ENCODE measurements at regions not wholly inside any gene's neighbourhood (a gene's known extent, or its start where the extent isn't known, plus 50 kb on each side); places are given as distances from the start of the nearest gene placed in this dataset.

GRCh38 chr13:66214467-66214866, 1015.7 kb downstream of the PCDH9 start:
- H3K4me3 ChIP-seq (ENCODE audit: low read length), result no peak overlapping the region
- no peak for DNase-seq
- peaks cover 4% of the 10 kb centered on the region for H3K9me3 Mint-ChIP-seq

GRCh38 chr13:66212511-66212910, 1017.6 kb downstream of the PCDH9 start:
- H3K27ac ChIP-seq (ENCODE audit: low read depth in 1 of 2, low read length in 2 of 2), result no peak overlapping the region
- intact Hi-C loops (cut with DNase I, micrococcal nuclease), result no loop called here
- ATAC-seq (ENCODE audit: poor library complexity), result no peak
- POLR2A ChIA-PET, result no interaction called here
- no peaks in the 10 kb centered on the region for H3K27me3 Mint-ChIP-seq
- no peak overlapping the region for H3K4me3 Mint-ChIP-seq
- peaks cover 0 to 4% of the 10 kb centered on the region in 2 experiments for H3K9me3 ChIP-seq (ENCODE audit: control insufficient read depth in 1 of 2, insufficient read depth in 1 of 2, low read length in 2 of 2)
- DNase-seq, result no peak
- H3K36me3 ChIP-seq (ENCODE audit: insufficient read depth, low read length), result no peaks in the 10 kb centered on the region
- H3K4me1 Mint-ChIP-seq (ENCODE audit: low read depth), result no peaks in the 10 kb centered on the region
- no peaks in the 10 kb centered on the region for H3K4me1 ChIP-seq (ENCODE audit: insufficient read depth, low read length)
- H3K27ac Mint-ChIP-seq, result no peak overlapping the region
- H3K9me3 Mint-ChIP-seq, result peaks cover 8% of the 10 kb centered on the region
- CTCF ChIA-PET, result no interaction called here
- no peak overlapping the region for H3K4me3 ChIP-seq (ENCODE audit: low read length)
- TF ChIP-seq, protein P1, sequence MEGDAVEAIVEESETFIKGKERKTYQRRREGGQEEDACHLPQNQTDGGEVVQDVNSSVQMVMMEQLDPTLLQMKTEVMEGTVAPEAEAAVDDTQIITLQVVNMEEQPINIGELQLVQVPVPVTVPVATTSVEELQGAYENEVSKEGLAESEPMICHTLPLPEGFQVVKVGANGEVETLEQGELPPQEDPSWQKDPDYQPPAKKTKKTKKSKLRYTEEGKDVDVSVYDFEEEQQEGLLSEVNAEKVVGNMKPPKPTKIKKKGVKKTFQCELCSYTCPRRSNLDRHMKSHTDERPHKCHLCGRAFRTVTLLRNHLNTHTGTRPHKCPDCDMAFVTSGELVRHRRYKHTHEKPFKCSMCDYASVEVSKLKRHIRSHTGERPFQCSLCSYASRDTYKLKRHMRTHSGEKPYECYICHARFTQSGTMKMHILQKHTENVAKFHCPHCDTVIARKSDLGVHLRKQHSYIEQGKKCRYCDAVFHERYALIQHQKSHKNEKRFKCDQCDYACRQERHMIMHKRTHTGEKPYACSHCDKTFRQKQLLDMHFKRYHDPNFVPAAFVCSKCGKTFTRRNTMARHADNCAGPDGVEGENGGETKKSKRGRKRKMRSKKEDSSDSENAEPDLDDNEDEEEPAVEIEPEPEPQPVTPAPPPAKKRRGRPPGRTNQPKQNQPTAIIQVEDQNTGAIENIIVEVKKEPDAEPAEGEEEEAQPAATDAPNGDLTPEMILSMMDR (IDR thresholded peaks at IDR 0.05), result no peak
- H3K36me3 Mint-ChIP-seq (ENCODE audit: low read depth), result no peaks in the 10 kb centered on the region
- no peaks in the 10 kb centered on the region for H3K27me3 ChIP-seq (ENCODE audit: control insufficient read depth in 1 of 2, insufficient read depth in 2 of 2, low read length in 2 of 2)

More at GRCh38 chr13:66214467-66214866, 1015.7 kb downstream of the PCDH9 start:
- TF ChIP-seq, protein P1 (IDR thresholded peaks at IDR 0.05), result no peak
- Mint-ChIP-seq H3K27me3 (no peaks in the 10 kb centered on the region), H3K4me1 (ENCODE audit: low read depth) (no peaks in the 10 kb centered on the region), H3K27ac (no peak overlapping the region), H3K36me3 (ENCODE audit: low read depth) (no peaks in the 10 kb centered on the region), H3K4me3 (no peak overlapping the region)
- POLR2A ChIA-PET, result no interaction called here
- Histone ChIP-seq H3K36me3 (ENCODE audit: insufficient read depth, low read length) (no peaks in the 10 kb centered on the region), H3K4me1 (ENCODE audit: insufficient read depth, low read length) (no peaks in the 10 kb centered on the region), H3K9me3 (ENCODE audit: control insufficient read depth in 1 of 2, insufficient read depth in 1 of 2, low read length in 2 of 2) (peaks cover 0 to 4% of the 10 kb centered on the region in 2 experiments), H3K27ac (ENCODE audit: low read depth in 1 of 2, low read length in 2 of 2) (no peak overlapping the region), H3K27me3 (ENCODE audit: control insufficient read depth in 1 of 2, insufficient read depth in 2 of 2, low read length in 2 of 2) (no peaks in the 10 kb centered on the region)
- no peak for ATAC-seq (ENCODE audit: poor library complexity)
- CTCF ChIA-PET, result no interaction called here
- intact Hi-C loops (cut with DNase I, micrococcal nuclease), result no loop called here

GRCh38 chr13:66210677-66211076, 1019.5 kb downstream of the PCDH9 start:
- no peaks in the 10 kb centered on the region for H3K36me3 Mint-ChIP-seq (ENCODE audit: low read depth)
- TF ChIP-seq, protein P1 (IDR thresholded peaks at IDR 0.05), result no peak

More at GRCh38 chr13:66210677-66211076, 1019.5 kb downstream of the PCDH9 start:
- Histone ChIP-seq H3K9me3 (ENCODE audit: control insufficient read depth in 1 of 2, insufficient read depth in 1 of 2, low read length in 2 of 2) (peaks cover 0 to 4% of the 10 kb centered on the region in 2 experiments), H3K36me3 (ENCODE audit: insufficient read depth, low read length) (no peaks in the 10 kb centered on the region), H3K4me3 (ENCODE audit: low read length) (no peak overlapping the region), H3K4me1 (ENCODE audit: insufficient read depth, low read length) (no peaks in the 10 kb centered on the region), H3K27ac (ENCODE audit: low read depth in 1 of 2, low read length in 2 of 2) (no peak overlapping the region), H3K27me3 (ENCODE audit: control insufficient read depth in 1 of 2, insufficient read depth in 2 of 2, low read length in 2 of 2) (no peaks in the 10 kb centered on the region)
- intact Hi-C loops (cut with DNase I, micrococcal nuclease), result no loop called here
- ATAC-seq (ENCODE audit: poor library complexity) (no peak), DNase-seq (no peak)
- H3K9me3 Mint-ChIP-seq, result peaks cover 8% of the 10 kb centered on the region
- no peak overlapping the region for H3K27ac Mint-ChIP-seq
- ChIA-PET CTCF (no interaction called here), POLR2A (no interaction called here)
- H3K27me3 Mint-ChIP-seq, result no peaks in the 10 kb centered on the region
- H3K4me1 Mint-ChIP-seq (ENCODE audit: low read depth), result no peaks in the 10 kb centered on the region
- H3K4me3 Mint-ChIP-seq, result no peak overlapping the region
